Posterior cingulate gyrus (tissue), 11 donors: ENCODE measurements at regions not wholly inside any gene's neighbourhood (a gene's known extent, or its start where the extent isn't known, plus 50 kb on each side); places are given as distances from the start of the nearest gene placed in this dataset.
A peak's percentile ranks its signal among the peaks of the same experiment; 100 is the strongest.

Experiments used
- DNase-seq, 10 donors: peaks; one replicate each; pipeline versions ENCODE4 v3.0.0 to v3.0.0-alpha.2; 2020 to 2021; ENCODE audit warnings: mixed read lengths in 3 of 10
- intact Hi-C: fragments of 100-400 bp; cut with DNase I; formaldehyde crosslinking; loops from one replicate; pipeline ENCODE4 v1.15.1; 2023

DNA sequence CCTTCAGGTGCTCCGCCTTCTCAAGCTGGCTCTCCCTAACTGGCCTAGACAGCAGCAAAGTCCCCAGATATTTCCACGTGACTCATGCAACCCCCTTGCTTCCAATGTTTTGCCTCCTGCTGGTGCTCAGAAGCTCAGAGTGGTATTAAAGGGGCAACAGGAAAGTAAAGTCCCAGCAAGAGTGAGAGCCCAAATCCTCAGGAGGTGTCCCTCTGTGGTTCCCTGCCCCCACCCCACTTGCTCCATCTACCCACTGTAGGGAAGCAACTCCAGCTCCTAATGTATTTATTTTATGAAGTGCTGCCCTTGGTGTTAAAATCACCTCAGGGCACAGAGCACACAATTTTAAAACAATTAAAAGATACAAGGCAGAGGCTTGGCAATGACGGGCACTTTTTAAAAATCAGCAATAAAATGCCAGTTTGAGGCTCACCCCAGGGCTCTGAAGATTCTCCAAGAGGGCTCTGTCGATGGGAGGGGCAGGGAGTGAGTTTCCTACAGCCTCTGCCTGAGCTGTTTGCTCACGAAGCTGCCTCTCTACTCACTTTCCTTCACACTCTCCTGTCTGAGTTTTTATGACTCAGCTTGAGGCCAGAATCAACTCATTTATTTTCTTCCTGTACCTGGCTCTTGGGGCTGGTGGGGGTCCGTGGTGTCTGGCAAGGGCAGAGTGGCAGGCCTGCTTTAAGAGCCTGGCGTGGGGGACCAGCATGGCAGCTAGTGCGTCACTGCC is 81.9 kb upstream of the MAX start:
- intact Hi-C loops = no loop called here
- no peak for DNase-seq

DNA sequence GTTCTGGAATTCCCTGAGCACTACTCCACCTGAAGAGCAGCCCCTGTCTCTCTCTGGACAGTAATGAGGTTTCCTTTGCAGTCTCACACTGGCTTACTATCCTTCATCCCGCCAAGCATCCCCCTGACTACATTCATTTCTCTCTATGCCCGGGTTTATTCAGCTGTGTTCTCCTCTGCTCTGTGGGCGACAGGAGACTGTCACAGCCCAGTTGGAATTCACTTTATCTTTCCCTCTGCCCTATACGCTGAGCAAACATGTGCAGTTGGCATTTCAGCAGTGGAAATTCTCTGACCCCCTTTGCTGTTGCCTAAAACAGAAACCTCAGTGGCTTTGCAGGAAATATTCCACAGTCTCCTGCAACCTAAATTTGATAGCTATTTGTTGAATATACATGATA is 83.5 kb upstream of the MAX start:
- no peak for DNase-seq
- intact Hi-C loops = no loop called here

DNA sequence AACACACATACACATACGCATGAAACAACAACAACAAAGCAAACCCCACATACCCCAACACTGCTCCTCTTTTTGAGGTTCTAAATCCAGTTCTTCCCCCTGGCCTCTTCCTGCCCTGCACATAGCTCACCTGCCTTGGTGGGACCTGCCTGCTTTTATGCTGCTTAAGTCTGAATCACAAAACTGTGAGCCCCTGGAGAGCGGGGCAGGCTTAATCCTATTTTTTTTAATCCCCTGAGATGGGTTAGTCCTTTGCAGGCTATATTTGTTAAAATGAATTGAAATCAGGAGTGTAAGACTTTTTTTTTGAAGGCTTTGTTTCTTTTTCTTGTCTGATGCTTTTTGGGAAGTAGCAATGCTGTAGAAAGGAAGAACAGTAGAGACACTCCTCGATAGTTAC is 84.6 kb upstream of the MAX start:
- intact Hi-C loops = no loop called here

DNA sequence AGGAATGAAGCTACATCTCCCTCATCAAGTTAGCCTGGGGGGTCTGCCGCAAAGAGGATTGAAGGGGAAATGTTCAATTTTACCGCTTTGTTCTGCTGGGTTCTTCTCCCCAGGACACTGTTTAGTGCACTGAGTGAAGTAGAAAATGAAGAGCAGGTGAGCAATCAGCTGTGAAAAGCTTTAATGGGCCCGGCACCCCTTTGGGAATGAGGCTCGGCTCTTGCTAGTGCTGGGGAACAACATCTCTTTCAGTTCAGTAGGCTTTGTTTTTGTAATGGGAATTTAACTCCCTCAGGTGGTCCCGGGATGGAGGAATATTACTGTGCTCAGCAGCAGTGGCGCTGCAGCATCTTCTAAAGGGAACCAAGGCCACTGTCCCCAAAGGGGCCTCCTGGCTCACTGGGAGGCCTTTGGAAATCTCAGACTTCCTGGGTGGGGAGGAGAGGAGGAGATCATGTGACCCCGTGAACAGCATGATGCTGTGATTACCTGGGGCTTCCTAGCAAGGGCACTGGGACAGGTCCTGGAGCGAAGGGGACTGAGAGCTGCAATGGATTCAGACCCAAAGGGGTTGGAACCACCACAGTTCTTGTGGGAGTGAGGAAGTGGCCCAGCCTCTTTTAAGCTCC is 85.2 kb upstream of the MAX start:
- intact Hi-C loops = no loop called here

More for the DNA sequence above, 84.6 kb upstream of the MAX start:
- DNase-seq = no peak

DNA sequence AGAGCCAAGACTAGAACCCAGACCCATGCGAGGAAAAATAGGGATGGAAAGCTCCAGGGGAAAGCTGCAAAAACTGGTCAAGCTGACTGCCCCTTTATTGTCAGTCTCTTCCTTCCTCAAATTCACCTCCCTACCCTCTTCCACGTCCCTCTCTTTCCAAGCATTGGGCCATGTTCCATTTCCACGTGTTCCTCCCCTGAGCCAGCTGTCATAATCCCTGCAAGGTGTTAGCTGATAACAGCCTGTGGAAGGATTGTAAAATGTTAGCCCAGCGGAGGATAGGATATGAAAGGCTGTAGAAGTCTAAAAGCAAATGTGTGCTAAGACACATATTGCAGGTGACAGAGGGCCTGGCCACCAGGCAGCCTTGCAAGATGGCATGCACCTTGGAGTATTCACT is 88.0 kb upstream of the MAX start:
- DNase-seq = no peak
- intact Hi-C loops = no loop called here

More for the DNA sequence above, 85.2 kb upstream of the MAX start:
- no peak for DNase-seq

DNA sequence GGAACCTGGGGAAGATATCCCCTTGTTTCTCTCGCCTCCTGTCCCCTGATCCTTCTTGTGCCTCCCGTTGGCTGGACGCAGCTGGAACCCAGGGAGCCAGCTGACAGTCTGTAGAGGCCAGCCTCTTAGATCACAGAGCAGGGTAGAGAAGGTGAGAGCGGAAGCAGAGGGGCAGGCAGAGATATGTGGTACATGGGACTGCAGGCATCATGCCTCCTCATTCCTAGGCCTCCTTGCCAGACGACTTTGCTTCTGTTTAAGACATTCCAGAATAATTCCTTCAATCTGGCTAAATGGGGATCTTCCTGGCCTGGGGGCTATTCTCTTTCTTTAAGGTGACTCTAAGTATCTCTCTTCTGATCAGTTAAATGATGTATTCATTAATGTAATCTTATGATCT is 89.4 kb upstream of the MAX start:
- DNase-seq = no peak

DNA sequence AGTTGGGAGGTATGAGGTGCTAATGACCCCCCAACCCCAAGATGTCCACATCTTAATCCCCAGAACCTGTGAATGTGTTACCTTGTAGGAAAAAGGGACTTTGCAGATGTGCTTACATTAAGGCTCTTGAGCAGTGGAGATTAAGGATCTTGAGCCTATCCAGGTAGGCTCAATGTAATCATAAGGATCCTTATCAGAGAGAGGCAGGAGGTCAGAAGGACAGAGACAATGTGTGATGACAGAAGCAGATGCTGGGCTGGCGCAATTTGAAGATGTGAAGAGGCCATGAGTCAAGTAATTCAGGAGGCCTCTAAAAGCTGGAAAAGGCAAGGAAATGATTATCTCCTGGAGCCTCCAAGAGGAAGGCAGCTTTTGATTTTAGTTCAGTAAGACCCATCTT is 90.4 kb upstream of the MAX start:
- intact Hi-C loops = no loop called here
- DNase-seq = no peak

More for the DNA sequence above, 89.4 kb upstream of the MAX start:
- intact Hi-C loops = no loop called here

DNA sequence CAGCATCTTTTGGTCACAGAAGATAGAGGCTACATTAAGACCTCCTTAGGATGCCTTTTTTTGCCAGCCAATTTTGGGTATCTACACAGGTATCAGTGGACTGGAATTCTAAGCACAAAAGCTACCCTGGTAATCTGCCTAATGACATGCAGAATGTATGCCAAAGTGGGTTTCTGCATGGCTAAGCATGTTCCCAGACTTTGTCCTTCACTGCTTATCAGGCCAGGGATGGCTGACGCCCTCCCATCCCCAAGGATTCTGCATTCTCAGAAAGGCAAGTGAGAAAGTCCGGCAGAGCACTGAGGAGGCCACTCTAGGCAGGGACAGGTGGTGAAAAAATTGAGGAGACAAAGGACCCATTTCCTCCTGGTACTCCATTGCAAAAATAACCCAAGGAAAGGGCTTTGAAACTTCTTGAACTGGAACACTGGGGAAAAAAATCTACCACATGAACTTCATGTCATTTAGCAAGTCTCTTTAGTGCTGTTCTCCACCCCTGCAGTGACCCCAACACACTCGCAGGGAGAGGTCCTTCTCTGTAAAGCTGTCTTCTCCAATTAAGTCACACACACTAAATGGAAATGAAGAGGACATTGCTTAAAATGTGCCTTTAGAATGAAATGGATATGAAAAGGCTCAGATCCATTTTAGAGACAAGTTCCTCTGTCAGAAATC is 91.7 kb upstream of the MAX start:
- intact Hi-C loops = no loop called here
- DNase-seq = no peak

DNA sequence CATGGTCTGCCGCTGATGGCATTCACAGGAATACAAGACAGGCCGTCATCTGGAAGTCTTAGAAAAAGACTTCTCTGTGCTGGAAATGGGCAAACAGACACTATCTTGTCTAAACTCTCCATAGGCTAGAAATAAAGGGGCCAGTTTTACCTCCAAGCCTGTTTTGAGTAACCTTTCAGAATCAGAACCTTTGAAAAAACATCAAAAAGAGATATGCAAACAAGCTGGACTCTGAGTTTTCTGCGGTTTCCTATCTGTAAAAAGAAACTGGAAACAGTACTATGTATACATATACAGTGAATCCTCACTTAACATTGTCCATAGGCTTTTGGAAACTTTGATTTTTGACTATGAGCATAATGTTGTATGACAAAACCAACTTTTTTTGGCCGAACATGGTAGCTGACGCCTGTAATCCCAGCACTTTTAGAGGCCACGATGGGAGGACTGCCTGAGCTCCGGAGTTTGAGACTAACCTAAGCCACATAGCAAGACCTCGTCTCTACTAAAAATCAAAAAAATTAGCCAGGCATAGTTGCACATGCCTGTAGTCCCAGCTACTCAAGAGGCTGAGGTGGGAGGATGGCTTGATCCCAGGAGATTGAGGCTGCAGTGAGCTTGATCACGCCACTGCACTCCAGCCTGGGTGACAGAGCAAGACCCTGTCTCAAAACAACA is 92.9 kb upstream of the MAX start:
- intact Hi-C loops = no loop called here

DNA sequence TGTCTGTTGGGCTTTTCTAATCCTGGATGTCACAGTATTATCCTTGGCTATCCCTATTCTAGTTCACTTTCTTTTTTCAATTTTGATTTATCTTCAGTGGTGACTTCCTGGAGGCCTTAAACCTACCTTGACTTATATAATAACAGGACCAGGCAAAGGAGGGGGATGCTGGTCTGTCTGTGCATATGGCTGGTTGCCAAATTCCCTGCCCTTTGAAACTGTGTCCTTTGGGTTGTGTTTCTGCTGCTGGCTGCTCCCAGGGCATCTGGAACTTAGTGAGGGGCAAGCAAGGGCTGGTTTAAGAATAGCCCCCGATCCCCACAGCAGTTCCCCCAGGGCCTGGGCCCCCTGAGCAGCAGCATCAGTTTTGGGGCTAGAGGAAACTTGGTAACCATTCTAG is 96.0 kb upstream of the MAX start:
- intact Hi-C loops = no loop called here
- DNase-seq = no peak

More for the DNA sequence above, 92.9 kb upstream of the MAX start:
- no peak for DNase-seq

DNA sequence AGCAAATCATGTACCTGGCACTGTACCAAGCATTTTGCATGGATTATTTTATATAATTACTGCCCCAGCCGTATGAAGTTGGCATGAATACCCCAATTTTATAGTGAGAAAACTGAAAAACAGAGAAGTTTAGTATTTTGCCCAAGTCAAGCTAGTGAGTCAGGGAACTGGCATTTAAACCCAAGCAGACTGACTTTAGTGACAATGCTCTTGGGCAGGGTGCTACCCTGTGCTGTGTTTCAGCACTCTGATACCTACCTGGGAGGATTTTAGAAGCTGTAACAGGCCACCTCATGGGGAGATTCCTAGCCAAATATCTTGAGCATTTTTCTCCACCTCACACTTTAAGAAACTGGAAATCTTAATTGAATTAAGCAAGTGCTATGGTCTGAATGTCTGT is 98.1 kb upstream of the MAX start:
- intact Hi-C loops = no loop called here
- no peak for DNase-seq

DNA sequence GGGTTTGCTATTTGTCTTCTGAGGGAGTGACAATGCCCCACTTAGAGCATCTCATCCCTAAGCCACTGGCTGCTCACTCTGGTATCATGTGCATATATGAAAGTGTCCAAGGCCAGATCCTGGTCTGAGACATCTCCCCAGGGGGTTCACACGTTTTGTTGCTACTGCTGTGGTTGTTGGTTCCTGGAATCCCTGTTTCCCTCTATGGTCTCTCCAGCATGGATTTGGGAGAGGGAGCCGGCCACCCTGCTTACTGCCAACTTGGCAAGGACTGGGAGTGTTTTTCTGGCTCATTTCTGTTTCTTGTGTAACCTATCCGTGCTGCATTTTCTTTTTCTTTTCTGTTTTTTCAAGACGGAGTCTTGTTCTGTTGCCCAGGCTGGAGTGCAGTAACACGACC is 101.3 kb upstream of the MAX start:
- intact Hi-C loops = no loop called here
- DNase-seq = peak in 1 of 10 donors; percentile 19

DNA sequence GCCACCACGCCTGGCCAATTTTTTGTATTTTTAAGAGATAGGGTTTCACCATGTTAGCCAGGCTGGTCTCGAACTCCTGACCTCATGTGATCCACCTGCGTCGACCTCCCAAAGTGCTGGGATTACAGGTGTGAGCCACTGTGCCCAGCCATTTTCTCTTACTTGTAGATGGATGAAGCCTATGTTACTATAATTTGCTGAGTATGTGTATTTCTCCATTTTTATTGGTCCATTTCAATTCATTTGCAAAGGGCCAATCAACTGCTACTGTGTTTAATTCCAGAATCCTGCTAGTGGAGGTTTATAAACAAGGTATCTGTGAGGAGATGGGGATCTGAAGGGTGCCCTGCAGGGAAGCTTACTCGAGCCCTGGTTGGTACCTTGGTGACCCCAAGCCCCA is 101.7 kb upstream of the MAX start:
- intact Hi-C loops = no loop called here
- DNase-seq = no peak

DNA sequence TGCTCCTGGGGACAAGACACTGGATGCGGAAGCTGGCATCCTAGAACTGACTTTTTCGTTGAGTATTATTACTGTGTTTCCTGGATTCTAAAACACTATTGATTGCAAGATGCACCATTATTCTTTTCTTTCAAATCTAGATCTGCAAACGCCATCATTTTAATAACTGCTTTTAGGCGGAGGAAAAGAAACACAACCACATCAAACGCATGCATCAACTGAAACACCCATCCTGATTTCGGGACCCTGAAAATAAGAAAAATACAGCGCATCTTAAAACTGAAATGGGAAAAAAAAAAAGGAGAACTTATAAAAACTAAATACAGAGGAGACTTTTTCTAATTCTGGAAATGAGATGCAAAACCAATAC is 103.7 kb upstream of the MAX start:
- DNase-seq = no peak
- intact Hi-C loops = no loop called here

DNA sequence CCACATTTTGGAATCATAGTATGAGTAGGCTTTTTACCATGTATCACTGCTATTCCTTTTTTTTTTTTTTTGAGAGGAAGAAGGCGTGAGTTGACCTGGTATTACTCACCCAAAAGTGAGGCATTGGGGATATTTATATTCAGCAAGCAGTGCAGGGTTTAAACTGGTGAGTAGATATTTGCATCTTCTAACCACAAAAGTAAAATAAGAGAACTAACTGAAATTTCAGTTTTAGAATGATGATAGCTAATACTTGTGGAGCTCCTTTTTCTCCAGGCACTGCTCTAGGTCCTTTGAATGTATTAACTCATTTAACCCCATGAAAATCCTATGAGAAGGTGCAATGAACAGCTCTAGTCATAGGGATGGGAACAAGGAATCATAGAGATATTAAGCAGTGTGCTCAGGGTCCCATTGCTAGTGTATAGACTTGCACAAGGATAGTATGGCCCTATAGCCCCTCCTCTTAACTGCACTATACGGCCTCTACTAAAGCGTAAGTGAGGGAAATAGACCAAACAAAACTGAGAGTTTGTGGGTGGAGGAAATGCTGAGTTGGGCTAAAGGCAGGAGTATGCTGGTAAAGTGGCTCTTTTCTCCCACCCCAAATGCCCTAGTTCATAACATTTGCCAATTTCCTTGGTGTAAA is 104.3 kb upstream of the MAX start:
- intact Hi-C loops = no loop called here
- DNase-seq = no peak

DNA sequence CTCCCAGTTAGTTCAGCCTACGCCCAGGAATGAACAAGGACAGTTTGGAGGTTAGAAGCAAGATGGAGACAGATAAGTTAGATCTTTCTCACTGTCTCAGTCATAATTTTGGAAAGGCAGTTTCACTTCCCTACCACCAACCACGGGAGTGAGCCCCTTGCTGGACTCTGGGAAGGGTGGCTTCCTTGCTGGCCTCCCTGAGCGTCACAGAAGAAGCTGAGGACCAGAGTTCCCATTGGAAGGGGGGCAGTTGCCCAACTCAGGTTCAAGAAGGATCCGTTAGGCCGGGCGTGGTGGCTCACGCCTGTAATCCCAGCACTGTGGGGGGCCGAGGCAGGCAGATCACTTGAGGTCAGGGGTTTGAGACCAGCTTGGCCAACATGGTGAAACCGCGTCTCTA is 106.2 kb upstream of the MAX start:
- peak in 1 of 10 donors; percentile 19 for DNase-seq
- intact Hi-C loops = no loop called here

DNA sequence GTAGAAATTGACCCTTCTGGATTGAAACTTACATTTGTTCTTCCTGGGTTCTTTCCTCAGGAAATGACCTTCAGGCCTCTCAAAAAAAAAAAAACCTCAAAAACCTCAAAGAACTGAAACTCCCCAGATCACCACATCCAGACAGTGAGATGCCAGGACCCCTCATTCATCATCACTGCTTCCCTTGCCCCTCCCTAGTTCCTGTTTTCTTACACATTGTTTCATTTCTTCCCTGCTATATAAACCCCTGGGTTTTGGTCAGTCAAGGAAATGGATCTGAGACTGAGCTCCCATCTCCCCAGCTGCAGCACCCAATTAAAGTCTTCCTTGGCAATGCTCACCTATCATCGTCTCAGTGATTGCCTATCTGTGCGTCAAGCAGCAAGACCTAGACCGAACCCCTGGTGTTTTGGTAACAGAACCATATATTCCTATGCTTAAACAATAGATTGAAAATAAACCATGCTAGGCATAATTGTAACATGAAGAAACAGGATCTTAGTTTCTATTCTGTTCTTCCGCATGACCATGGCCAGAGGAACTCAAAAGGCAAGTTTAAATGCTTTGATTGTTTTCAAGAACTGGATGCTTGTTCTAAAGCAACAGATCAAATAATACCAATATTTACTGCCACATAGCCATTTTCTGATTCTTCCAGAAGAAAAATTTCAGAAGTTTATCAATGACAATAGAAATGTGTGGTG is 108.0 kb upstream of the MAX start:
- intact Hi-C loops = no loop called here
- no peak for DNase-seq

DNA sequence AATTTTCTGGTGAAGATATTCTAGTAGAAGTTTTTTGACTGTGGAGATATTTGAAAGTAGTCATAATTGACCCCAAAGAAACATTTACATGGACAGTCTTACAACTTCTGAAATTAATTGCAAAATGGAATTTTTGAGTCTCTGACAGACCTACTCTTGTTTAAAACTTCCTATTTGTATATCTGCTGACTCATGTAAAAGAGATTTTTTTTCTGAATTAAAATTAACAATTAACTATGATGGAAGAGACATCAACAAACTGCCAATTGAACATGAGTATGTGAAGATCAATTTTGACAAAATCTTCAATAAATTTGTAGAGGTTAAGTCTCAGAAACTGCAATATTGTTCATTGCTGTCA is 108.5 kb upstream of the MAX start:
- intact Hi-C loops = no loop called here

DNA sequence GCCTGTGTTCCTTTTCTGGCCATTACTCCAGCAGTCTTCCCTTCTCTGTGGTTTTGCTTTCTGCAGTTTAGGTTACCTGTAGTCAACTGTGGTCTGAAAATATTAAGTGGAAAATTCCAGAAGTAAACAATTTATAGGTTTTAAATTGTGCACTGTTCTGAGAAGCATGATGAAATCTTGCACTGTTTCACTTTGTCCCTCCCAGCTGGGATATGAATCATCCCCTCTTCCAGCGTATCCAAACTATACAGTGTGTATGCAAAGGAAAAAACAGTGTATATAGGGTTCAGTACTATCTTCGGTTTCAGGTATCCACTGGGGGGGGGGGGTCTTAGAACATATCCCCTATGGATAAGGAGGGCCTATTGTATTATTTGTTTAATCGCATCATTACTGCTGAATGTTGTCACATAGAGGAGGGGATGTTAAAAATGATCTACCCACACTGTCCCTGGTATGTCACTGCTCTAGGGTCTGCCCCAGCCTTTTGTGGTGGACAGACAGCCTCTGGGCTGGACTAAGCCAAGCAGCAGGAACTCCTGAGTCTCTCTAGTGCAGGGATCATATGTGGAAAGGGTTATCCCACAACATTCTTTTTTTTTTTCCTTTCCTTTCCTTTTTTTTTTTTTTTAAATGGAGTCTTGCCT is 109.1 kb upstream of the MAX start:
- intact Hi-C loops = no loop called here
- no peak for DNase-seq

More for the DNA sequence above, 108.5 kb upstream of the MAX start:
- no peak for DNase-seq

DNA sequence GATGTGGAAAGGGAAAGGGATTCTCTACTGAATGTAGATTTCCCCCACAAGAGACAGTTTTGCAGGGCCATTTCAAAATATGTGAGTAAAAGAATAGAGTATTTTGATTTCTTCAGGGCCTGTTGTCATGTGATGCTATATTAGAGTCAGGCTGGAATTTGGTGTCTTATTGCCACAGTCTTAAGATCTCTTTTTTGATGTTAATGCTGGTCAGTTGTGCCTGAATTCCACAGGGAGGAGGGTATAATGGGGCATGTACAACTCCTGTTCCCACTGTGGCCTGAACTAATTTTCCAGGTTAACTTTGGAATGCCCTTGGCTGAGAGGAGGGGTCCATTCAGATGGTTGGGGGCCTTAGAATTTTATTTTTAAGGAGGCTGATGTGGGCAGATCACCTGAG is 111.0 kb upstream of the MAX start:
- no peak for DNase-seq
- intact Hi-C loops = no loop called here
